Nephron progenitor cell (in vitro differentiated cells): ENCODE measurements at regions not wholly inside any gene's neighbourhood (a gene's known extent, or its start where the extent isn't known, plus 50 kb on each side); places are given as distances from the start of the nearest gene placed in this dataset.

Experiments used
- DNase-seq: peaks from one replicate; pipeline ENCODE4 v3.0.0; 2021
- H3K27ac Mint-ChIP-seq: 2 replicates; pipeline ENCODE4 v1.8.0; 2021; ENCODE audit warnings: mild to moderate bottlenecking, moderate library complexity, mixed read lengths
- H3K27me3 Mint-ChIP-seq: 2 replicates; pipeline ENCODE4 v1.8.0; 2021; ENCODE audit warnings: mild to moderate bottlenecking, low read depth, mixed read lengths; ENCODE audit not compliant: poor library complexity
- H3K36me3 Mint-ChIP-seq: 2 replicates; pipeline ENCODE4 v1.8.0; 2021; ENCODE audit warnings: low read depth, mixed read lengths
- H3K4me1 Mint-ChIP-seq: 2 replicates; pipeline ENCODE4 v1.8.0; 2021; ENCODE audit warnings: mixed read lengths
- H3K4me3 Mint-ChIP-seq: 2 replicates; pipeline ENCODE4 v1.8.0; 2021; ENCODE audit warnings: mild to moderate bottlenecking, moderate library complexity, mixed read lengths
- H3K9me3 Mint-ChIP-seq: 2 replicates; pipeline ENCODE4 v1.8.0; 2021; ENCODE audit warnings: mild to moderate bottlenecking, moderate library complexity, mixed read lengths
- CTCF ChIP-seq: fragments of 200-600 bp; sonication (generic); IDR thresholded peaks from 2 replicates; pipeline ENCODE4 v1.5.0; 2021; ENCODE audit warnings: antibody characterized with exemption

- H3K27ac Mint-ChIP-seq = no peak overlapping the region
- no peak for DNase-seq
- H3K4me3 Mint-ChIP-seq = no peak overlapping the region
- no peaks in the 10 kb centered on the region for H3K9me3 Mint-ChIP-seq
- peaks cover 21% of the 10 kb centered on the region for H3K4me1 Mint-ChIP-seq
- H3K27me3 Mint-ChIP-seq = no peaks in the 10 kb centered on the region
- no peak for TF ChIP-seq CTCF
- H3K36me3 Mint-ChIP-seq = no peaks in the 10 kb centered on the region
These were observed 590.6 kb upstream of the SOX9 start for GRCh38 chr17:71530248-71530647.

GRCh38 chr17:71535321-71535720 is 585.5 kb upstream of the SOX9 start:
- peaks cover 10% of the 10 kb centered on the region for H3K4me1 Mint-ChIP-seq
- TF ChIP-seq CTCF = no peak
- no peaks in the 10 kb centered on the region for H3K36me3 Mint-ChIP-seq
- DNase-seq = no peak
- no peak overlapping the region for H3K27ac Mint-ChIP-seq
- H3K9me3 Mint-ChIP-seq = no peaks in the 10 kb centered on the region
- peaks cover 3% of the 10 kb centered on the region for H3K27me3 Mint-ChIP-seq
- H3K4me3 Mint-ChIP-seq = no peak overlapping the region

- H3K4me3 Mint-ChIP-seq = no peak overlapping the region
- H3K27ac Mint-ChIP-seq = no peak overlapping the region
- H3K4me1 Mint-ChIP-seq = no peaks in the 10 kb centered on the region
These were observed 574.4 kb upstream of the SOX9 start for GRCh38 chr17:71546419-71546818.

GRCh38 chr17:71547904-71548303 is 572.9 kb upstream of the SOX9 start:
- peaks cover 5% of the 10 kb centered on the region for H3K9me3 Mint-ChIP-seq
- H3K4me3 Mint-ChIP-seq = no peak overlapping the region
- peaks cover 3% of the 10 kb centered on the region for H3K27me3 Mint-ChIP-seq
- H3K36me3 Mint-ChIP-seq = no peaks in the 10 kb centered on the region
- H3K27ac Mint-ChIP-seq = no peak overlapping the region
- no peak for TF ChIP-seq CTCF
- DNase-seq = no peak
- no peaks in the 10 kb centered on the region for H3K4me1 Mint-ChIP-seq

More at GRCh38 chr17:71546419-71546818, 574.4 kb upstream of the SOX9 start:
- Mint-ChIP-seq H3K36me3 (no peaks in the 10 kb centered on the region), H3K9me3 (peaks cover 3% of the 10 kb centered on the region), H3K27me3 (peaks cover 3% of the 10 kb centered on the region)
- DNase-seq = no peak
- no peak for TF ChIP-seq CTCF

GRCh38 chr17:71548540-71549190 is 572.2 kb upstream of the SOX9 start:
- Mint-ChIP-seq H3K9me3 (peaks cover 5% of the 10 kb centered on the region), H3K4me1 (no peaks in the 10 kb centered on the region)
- no peak for DNase-seq

More at GRCh38 chr17:71548540-71549190, 572.2 kb upstream of the SOX9 start:
- Mint-ChIP-seq H3K4me3 (no peak overlapping the region), H3K27me3 (no peaks in the 10 kb centered on the region), H3K36me3 (no peaks in the 10 kb centered on the region), H3K27ac (no peak overlapping the region)
- TF ChIP-seq CTCF = no peak
